ENCODE measurements at regions not wholly inside any gene's neighbourhood (a gene's known extent, or its start where the extent isn't known, plus 50 kb on each side); places are given as distances from the start of the nearest gene placed in this dataset.
A peak's percentile ranks its signal among the peaks of the same experiment; 100 is the strongest.

DNA sequence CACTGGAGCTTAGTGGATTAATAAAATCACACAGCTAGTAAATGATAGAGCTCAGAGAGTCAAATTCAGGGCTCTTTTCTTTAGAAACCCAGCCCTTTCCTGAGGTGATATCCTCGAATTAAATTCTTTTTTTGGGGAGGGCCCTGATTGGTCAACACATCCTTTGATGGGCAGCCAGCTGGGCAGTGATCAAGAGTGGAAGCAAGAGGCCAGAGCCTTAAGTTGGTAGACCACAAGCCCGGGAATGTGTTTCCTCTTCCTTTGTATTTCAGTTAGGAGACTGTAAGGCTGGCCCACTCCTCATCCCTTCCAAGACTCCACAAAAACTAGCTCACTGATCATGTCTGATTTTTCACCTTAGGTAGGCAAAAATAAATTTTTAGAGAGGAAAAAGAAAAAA lies 640.5 kb downstream of the DHX35 start:
- no peak for DNase-seq

DNA sequence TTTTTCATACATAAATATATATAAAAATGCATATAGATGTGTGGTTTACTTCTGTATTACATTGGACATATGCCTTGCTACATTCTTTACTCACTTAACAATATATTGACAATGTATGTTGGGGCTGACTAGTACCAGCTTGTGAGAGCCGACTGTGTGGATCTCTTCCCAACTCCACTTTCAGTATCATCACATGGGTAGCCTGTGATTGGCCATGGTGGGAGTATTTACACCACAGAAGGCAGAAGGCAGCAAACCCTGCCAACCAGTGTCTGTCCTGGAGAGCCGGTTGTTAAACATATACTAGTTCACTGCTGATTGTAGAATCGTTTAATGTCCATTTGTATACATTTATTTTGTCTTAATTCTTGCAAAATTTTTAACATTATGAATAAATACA lies 638.7 kb downstream of the DHX35 start:
- no peak for DNase-seq

DNA sequence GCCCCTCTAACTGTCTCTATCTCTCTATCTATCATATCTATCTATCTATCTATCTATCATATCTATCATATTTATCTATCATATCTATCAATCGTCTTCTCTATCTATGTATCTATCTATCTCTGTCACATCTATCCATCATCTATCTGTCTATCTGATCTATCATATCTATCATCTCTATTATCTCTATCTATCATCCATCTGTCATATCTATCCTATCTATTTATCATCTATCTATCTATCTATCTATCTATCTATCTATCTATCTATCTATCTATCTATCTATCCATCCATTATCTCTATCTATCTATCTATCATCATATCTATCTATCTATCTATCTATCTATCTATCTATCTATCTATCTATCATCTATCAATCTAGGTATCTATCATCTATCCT lies 638.0 kb downstream of the DHX35 start:
- no peak for DNase-seq

DNA sequence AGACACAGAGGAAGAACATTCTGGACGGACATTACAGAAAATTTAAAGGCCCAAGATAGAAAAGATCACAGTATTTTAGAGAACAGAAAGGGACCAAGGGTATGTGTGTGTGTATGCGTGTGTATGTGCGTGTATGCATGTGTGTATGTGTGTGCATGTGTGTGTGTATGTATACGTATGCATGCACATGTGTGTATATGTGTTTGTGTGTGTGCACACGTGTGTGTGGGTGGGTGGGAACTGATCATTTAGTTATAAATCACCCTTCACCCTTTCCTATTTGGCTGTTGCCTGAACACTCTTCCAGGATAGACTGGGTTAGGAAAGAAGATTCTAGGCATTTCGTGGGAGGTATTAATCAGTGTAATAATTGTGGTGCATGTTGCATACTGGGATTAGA lies 634.4 kb downstream of the DHX35 start:
- DNase-seq, result no peak

DNA sequence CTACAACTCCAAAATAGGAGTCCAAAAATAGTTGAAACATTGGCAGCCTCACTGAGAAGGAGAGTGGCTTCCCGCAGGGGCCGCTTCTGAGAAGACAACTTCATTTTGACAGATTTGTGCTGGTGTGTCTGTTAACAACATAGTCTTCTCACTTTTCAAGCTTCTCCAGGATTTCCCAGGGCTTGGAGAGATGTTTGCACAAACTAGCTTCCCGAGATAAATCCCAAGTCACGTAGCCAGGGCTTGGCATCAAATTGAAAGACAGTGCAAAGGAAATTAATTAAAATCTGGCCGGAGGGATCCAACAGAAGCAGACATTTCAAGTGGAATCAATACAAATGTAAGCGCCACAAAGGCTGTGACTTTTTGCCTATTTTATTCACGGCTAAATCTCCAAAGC lies 630.2 kb downstream of the DHX35 start:
- no peak for DNase-seq

DNA sequence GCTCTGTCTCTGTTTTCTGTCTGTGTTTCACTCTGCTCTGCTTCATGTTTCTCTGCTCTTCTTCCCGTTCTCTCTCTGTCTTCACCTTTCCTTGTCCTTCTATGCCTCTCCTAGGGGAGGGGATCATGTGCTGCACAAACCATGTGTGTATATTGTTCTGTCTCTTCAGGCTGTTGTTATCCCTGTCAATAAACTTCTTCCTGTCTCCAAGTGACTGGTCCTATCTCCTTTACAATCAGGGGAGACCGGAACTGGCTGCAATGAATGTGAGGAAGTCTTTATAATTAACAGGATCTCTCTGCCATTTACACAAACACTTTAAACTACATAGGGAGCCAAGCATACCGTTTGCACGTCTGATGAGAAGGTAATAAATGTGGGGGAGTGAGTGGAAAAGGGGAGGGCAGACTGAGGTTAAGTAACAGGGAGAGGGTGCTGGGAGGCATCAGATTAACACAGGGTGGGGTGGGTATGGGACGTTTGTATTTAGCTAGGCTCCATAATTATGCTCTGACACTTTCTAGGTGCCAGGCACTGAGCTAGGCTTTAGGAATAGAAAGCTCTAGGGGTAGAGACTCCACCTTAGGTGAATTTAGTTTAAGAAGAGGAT lies 626.1 kb downstream of the DHX35 start:
- DNase-seq, result peak; percentile 52

DNA sequence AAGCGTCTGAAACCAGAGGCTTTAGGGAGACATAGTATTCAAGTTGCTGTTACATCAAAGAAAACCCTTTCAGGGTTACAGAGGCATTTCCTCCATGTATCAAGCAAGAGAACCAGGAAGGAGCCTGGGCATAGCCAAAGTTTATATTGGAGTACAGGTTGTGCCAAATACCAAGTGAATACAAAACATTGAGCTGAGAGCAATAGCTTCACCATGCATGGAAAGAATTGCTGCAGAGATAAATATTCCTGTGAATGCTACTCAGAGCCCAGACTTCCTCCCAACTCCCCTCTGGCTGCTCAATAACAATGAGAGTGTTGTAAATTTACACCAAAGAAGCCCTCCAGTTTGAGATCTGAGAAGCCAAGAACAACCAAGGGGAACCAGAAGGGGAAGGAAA lies 618.9 kb downstream of the DHX35 start:
- DNase-seq, result no peak

DNA sequence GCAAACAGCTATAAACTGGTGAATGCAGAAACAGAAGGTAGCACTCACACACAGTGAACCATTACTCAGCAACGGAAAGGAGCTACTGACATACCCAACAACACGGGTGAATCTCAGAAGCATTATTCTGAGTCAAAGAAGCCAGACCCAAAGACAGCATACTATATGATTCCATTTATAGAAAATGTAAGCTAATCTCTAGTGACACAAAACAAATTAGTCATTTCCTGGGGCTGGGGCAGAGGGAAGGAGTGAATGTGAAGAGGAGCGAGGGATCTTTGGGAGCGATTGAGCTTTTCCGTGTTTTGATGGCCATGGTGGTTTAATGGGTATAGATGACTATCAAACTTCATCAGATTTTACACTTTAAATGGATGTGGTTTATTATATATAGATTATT lies 614.6 kb downstream of the DHX35 start:
- DNase-seq, result no peak

DNA sequence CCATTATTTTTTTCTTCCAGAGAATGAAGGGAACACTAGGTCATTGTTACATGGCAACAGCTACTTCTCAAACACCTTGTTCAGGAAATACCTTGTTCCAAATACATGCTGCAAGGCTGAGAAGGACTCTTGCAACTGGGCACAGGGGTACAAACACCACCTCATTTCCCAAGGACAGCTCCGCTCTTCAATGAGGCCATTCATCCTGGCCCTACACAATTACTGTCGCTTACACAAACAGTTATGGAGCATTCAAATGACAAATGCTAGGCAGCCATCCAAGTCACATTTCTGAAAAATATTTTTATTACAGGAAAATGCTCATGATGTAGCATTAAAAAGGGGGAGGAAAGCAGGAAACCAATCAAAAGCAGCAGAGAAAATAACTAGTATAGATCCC lies 611.9 kb downstream of the DHX35 start:
- no peak for DNase-seq

DNA sequence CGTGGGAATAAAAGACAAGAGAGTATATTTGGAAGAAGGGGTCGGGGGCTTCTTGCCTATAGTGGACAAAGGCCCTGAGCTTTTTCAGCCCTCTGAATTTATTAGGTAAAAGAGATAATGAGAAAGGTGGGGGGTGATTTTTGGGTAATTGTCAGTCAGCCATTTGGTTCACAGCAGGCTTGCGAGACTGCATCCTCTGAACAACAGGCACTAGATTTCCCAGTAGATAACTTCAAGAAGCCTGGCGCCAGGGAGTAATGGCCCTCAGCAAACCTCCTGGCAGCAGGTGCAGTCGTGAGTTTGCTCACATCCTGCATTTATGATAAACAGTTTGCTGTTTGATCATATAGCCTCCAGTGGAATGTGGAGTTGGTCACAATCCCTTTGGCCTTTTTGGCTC lies 609.0 kb downstream of the DHX35 start:
- no peak for DNase-seq

DNA sequence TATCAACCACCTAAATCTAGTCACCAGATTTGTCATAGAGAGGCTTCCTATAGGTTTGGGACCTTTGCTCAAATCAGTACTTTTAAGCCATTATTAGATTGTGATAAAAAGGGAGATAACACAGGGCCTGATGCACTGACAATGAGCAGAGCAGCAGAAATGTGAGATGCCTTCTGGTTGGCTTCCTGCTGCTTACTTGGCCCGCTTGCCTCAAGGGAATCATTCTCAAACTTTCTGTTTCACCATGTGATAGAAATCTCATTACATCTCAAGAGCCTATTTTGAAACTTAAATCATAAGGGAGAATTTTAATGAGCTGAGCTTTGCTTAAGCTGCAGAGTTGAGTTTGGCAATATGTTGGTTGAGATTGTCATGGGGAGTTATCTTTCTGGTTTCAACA lies 606.0 kb downstream of the DHX35 start:
- DNase-seq, result no peak

DNA sequence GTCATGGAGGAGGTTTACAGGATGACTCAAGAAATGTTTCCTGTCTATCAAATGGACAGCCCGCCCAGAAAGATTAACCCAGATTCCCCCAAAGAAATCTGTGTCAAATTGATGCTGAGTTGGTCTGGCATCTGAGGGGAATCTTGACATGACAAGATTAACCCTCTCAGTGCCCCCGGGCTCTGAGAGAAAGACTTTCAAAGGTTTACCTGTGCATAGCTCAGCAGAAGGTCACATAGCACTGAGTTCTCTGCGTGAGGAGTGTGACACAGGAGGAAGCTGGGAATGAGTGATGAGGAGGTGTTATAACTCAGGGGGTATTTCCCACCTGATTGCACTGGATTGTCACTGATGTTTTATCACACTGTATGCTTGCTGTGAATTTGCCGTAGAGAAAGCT lies 601.2 kb downstream of the DHX35 start:
- DNase-seq, result no peak

DNA sequence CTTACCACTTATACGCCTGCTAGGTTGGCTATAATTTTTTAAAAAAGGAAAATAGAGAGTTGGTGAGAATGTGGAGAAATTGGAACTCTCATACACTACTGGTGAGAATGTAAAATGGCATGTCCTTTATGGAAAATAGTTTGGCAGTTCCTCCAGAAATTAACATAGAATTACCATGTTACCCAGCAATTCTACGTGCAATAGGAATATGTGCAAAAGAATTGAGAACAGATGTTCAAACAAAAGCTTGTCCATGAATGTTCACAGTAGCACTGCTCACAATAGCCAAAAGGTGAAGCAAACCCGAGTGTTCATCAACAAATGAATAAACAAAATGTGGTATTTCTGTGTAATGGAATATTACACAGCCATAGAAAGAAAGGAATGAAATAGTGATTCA lies 592.2 kb downstream of the DHX35 start:
- no peak for DNase-seq

DNA sequence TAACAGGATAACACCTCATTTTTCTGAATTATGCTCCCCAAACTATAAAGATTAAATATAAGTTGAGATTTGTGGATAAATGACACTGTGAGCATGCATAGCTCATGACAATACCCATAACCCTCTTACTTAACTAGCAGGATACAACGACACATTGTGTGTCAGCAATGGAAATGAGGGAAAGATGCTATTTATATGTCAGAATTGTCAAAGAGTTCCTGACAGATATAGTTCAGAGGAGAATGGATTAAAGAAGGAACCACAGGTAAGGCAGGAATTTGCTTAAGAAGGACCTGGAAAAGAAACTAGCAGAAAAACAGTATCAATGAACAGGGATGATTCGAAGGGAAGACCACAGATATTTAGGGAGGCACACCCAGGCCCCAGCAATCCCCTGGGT lies 591.0 kb downstream of the DHX35 start:
- no peak for DNase-seq

DNA sequence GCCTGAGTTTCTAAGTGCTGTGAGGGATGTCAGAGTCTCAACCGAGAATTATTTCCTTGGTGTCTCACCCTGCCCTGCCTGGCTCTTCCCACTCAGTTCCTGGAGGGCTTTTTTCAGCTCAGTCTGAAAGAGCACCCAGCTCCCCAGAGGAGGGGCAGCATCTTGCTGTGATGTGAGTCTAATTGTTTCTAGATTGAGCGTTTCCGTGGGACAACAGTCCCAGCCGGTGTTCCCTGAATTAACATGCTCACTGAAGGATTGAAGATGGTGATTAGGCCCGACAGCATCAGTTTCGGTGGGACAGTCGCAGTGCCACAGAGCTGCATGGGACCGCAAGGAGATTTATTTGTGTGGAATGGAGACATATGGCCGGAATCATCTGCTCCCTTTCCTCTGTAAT lies 587.6 kb downstream of the DHX35 start:
- no peak for DNase-seq

DNA sequence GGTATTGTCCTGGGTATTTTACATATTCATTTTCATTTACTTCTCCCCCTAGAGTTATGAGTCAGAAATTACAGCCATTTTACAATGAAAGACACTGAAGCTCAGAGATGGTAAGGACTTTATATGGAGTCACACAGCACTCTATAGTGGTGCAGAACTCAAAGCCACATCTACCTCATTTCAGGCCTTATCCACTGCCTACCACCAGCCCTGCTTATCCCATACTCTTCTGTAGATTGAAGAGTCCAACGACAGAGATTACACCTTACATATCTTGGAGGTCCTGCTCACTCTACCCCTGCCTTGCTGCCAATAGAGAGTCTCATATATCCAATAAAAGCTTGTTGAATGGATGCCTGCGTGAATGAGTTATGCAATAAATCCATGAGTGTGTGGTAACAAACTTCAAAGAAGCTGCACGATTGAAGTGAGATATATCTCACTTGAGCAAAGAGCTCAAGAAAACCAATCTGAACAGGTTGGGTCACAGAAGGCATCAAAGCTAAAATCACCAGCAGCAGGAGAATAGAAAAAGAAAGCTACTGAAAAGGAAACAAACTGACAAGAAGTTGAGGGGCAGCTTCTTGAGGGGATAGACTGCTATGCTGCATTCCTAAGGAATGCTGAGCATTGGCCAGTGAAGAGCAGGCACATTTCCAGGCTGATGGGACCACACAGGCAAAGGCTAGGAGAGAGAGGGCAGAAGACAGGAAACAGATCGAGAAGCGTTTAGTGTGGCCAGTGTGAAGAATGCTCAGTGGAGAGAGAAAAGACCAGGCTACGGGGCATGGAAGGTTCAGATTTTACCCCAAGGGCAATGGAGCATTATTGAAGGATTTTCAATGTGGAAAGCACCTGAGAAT lies 585.6 kb downstream of the DHX35 start:
- no peak for DNase-seq

DNA sequence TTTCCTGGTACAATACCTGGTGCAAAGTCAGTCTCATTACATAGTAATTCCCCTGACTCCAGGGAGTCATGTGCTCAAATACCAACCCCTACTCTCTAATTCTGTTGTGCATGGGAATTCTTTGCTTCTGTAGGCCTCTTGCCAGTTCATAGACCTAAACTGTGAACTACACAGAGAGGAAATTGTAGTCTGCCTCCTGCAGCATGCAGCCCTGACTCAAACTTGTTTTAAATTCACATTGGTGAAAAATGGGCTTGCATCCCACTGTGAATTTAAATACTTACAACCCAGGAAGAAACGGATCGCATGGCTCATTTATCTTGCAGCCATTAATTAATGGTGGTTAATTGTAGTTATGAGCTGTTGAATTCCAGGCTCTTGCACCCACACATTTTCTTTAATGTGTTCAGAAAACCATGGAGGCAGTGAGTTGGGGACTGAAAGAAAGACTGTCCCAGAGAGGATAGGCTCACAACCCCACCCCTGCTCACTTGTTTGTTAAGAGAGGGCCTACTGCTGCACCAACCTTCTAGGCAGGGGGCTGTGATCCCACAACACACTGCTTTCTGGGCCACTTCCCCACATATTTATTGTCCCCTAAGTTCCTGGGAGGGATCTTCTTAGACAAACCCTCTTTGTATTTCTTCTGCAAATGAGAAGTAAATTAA lies 579.1 kb downstream of the DHX35 start:
- DNase-seq, result no peak

DNA sequence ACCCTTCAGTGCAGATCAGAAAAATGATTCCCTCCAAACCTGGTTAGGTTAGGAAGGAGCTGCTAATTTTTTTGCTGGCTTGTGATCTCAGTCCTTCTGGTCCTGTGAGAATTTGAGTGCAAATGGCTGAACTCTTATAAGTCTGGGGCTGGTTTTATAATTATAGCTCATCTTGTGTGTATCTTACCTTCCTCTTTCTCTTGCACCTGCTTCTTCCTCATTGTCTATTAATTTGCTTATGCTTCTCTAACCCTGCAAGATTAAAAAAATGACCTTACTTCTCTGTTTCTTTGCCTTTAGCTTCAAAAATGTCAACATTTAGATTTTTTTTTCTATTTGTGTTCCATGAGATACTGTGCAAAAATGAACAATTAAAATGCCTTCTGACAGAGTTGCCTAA lies 576.2 kb downstream of the DHX35 start:
- no peak for DNase-seq

DNA sequence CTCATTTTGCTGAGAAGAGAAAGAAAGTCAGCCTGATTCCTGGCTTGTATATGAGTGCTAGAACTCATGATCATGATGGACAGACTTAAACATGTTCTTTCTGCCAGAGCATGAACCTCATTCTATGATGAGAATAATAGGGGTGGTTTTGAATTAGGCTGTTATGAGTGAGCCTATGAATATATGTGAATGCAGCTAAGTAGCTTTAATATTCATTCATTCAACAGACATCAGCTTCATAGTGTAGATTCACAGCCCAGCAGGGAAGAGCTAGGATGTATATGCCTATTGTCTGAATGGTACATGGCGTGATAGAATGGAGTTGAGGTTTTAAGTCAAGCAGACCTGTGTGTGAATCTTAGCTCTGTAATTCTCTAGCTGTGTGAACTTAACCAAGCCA lies 573.2 kb downstream of the DHX35 start:
- no peak for DNase-seq

DNA sequence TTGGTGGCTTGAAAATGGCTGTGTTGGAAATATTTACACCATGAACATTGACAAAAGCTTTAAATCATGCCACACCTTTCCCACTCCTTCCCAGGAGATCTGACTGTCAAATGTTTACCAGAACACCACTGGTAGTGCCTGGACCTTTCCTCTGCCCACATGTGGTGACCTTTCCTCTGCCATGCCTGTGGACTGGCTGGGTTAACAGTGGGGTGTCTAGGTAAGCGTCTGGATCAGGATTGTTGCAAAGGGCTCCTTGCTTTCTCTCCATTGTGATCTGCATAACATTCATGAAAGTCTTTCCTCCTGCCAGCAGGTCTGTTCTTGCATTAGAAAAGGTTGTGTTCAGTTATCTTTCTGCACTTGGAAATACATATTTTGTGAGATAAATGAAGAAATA lies 572.7 kb downstream of the DHX35 start:
- DNase-seq, result no peak

DNA sequence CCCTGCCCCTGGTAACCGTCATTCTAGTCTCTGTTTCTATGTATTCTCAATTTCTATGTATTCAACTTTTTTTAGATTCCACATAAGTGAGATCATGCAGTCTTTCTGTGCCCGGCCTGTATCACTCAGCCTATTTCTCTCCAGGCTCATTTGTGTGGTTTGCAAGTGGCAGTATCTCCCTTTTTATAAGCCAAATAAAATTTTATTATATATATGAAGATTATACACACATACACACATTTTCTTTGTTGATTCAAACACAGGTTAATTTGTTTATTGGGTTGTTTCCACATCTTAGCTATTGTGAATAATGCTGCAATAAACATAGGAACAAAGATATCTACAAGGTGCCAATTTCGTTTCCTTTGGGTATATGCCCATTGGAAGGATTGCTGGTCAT lies 571.7 kb downstream of the DHX35 start:
- no peak for DNase-seq

DNA sequence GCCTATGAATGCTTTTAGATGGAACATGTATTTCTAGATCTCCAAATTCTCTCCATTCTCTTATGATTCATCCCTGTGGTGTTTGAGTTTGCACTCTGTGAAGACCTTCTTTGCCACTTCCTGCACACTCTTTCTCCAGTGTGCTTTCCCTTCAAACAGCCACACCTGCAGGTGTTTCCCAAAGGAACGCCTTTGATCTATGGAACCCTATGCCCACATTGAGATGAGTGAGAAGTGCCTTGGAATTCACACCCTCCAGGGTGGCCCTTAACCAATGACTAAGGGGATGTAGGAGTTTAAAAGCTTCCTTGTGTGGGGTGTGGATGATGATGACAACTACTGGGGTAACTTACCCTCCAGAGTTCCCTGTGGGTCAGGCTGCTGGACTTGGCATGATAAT lies 570.1 kb downstream of the DHX35 start:
- no peak for DNase-seq

DNA sequence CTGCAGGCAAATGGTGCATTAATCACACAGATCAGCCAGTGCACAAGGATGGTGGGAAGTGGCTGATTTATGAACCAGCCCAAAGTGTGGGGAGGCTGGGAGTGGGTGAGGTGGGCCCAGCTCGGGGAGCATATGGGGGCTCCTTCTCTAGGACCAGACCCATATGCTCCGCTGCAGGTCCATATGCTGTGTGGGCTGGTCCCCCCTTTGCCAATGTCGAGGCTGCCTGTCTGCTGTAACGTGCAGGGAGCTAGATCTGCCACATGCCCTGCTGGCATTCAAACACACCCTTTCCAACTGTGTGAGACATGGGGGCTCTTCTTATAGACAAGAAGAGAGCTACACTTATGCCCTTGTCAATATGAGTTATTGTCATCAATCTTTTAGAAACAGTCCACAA lies 566.3 kb downstream of the DHX35 start:
- no peak for DNase-seq

DNA sequence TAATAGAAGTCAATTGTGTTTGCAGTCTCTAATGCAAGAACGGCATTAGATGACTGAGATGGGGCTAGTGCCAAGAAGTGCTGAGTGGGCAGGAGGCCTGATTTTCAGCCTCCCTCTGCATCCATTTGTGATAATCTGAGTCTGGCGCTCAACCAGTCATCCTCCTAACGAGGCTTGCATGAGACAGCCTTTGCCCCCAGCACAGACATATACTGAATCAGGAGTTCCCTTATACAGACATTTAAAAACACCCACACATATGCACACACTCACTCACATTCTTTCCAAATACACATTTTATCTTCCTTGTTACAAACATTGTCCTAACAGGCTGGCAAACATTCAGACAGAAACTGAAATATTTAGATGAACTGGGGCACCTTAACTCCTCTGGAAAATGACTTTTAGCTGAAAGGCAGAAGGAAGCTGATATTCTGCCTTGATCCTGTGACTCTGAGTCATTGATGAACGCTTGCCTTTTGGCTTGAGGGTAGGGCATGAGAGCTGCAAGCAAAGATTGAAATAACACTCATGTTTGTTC lies 562.3 kb downstream of the DHX35 start:
- DNase-seq, result peak; percentile 20

Data from NCI-H1092 treated with DMSO at 0.1 percent for 48 hours (cell line).